Activated T-cell treated with anti-CD3 and anti-CD28 coated beads for 48 hours (primary cell): ENCODE measurements at regions not wholly inside any gene's neighbourhood (a gene's known extent, or its start where the extent isn't known, plus 50 kb on each side); places are given as distances from the start of the nearest gene placed in this dataset.
A peak's percentile ranks its signal among the peaks of the same experiment; 100 is the strongest.
"Not testable (repeated sequence)": the region's sequence is repeated elsewhere in the genome, so short reads cannot be mapped to it uniquely, and the experiment has no call there.

ENCODE experiments used
- DNase-seq: peaks from one replicate; pipeline ENCODE4 v3.0.0-alpha.2; 2020; ENCODE audit warnings: low read depth

DNA sequence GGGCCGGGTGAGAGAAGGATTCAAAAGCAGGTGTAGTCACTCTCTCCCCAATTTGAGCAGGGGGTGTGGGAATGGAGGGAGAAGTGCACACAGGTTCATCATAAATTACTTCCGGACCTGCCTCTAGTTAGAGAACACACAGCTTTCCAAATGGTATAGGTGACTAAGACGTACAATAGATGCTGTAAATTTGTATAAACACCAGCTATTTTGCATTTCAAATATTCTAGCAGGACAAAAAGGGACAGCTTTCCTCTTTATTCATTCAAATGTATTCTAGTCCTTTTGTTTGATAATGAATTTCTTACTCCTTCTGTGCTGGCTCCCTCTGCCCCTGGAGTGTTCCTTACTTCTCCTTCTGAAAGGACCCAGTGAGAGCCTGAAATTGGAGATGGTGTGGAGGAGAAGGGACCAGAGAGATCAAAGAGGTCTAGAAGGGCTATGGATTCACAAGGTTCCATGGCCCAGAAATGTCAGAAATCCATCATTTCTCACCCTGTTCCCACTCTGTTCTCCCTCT is 53.2 kb upstream of the SH3BP4 start:
- no peak for DNase-seq

DNA sequence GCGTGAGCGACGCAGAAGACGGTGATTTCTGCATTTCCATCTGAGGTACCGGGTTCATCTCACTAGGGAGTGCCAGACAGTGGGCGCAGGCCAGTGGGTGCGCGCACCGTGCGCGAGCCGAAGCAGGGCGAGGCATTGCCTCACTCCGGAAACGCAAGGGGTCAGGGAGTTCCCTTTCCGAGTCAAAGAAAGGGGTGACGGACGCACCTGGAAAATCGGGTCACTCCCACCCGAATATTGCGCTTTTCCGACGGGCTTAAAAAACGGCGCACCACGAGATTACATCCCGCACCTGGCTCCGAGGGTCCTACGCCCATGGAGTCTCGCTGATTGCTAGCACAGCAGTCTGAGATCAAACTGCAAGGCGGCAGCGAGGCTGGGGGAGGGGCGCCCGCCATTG is 63.4 kb upstream of the SH3BP4 start:
- DNase-seq, result not testable (repeated sequence)

DNA sequence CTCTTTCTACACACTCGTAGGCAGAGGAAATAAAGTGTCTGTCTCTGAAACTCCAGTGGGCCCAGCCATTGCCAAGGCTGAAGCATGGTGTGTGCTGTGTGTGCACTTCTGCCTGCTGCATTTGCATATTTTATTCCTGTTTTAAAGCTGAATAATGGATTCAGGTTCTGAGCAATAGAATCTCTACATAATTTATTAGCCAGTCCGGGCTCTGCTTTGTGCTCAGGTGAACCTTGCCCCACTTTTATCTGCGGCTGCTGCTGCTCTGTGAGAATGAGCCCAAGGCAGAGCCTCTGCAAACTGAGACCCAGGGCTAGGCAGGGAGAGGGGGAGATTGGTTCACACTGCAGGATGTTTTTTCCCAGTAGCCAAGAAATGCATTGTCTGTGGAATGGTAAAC is 64.6 kb upstream of the SH3BP4 start:
- no peak for DNase-seq

DNA sequence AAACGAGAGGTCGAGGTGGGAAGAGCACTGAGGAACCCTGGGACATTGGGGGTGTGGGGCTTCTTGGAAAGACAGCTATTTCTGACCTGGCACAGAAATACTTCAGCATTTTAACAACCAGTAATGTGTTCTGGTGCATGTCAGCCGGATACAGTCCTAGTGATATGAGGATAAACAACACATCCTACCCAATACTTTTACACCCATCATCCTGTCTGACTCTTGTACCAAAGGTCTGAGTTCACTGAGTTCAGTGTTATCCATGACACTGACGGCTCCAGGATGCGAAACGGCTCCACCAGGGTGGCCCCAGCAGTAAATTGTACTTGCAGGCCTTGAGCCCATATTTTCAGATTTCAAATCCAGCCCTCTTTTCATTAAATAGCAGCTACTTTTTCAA is 65.9 kb upstream of the SH3BP4 start:
- DNase-seq, result no peak

DNA sequence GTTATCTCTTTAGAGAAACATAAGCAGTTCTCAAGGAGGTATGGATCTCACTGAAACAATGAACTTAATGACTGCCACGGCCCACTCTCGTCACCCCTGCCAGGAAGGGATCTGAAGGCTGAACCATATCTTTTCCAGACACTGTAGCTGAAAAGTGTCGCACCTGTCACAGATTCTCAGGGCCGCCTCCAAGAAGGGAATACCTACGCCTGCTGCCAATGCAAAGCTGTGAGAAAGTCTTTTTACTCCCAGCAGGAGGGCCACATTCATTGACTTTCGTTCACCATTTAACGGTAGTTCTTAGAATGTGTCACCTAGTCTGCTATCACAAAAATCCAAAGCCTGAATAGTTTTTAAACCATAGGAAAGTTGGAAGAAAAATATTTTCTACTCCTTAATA is 66.7 kb upstream of the SH3BP4 start:
- DNase-seq, result no peak

DNA sequence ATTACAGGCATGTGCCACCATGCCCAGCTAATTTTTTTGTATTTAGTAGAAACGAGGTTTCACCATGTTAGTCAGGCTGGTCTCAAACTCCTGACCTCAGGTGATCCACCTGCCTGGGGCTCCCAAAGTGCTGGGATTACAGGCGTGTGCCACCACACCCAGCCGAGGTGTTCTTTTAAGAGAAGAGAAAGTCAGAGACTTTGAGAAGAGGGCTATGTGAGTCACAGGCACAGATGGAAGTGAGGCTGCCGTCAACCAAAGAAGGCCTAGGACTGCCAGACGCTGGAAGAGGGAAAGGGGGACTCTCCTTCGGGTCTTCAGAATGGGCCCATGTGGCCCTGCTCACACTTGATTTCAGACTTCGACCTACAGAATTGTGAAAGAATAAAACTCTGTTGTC is 67.2 kb upstream of the SH3BP4 start:
- no peak for DNase-seq

DNA sequence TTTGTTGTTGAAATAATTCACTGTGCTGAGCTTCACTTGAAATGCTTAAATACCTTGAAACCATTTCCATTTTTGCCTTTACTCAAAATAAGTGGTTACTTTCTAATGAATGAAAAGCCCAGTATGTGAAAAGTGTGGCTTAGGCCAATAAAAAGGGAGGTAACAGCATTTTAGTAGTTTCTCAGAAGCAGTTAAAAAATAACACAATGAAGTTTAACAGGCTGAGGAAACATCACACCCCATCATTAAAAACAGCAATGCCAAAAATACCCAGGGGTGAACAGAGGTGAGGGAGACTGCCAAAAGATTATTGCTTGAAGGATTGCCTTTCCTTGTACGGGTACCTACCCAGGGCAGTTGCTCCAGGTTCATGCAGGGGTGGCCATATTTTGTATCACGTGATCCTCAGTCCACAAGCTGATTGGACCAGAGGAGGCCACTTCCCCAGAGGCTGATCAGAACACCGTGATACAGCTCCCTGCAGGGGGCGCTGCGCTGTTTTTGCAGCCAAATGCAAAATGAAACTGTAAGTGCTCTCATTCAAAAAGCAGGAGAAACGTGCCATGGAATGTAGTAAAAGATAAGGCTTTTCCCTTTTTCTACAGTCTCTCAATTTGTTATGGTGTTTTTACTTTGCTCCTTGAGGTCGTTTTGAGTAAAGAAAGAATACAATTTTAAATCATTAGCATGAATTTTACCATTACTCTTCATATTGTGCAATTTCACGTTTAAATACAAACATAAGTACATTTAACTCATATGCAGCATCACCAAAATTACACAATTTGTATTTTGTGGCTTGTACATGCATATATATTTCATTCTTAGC is 70.2 kb upstream of the SH3BP4 start:
- DNase-seq, result peak; percentile 56

DNA sequence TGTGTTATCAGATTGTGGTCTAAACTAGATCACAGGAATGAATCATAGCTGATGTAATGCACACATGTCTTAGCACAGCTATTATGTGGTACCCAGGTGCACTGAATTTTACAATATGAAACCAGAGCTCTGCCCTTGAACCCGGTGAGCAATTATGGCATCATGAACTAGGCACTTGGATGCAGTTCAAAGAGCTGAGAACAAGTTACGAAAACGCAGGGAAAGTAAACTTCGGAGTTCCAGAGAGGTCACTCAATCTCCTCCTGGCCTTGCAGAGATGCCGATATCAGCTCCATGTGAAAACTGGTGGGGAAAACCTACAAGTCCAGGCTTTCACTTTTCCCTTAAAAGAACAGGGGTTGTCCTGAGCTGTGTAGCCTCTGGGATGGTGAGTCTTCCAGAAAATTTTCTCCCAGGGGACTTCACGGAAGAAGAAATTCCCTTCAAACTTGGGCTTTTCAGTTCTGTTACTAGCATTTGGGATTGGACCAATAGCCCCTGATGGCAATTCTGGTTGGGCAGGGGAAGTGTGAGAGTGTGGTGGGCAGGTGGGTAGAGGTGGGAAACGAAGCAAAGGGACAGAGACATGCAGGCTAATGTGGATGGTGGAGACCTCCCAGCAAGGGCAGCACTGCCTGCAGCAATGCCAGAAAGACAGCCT is 71.1 kb upstream of the SH3BP4 start:
- DNase-seq, result peak; percentile 7

DNA sequence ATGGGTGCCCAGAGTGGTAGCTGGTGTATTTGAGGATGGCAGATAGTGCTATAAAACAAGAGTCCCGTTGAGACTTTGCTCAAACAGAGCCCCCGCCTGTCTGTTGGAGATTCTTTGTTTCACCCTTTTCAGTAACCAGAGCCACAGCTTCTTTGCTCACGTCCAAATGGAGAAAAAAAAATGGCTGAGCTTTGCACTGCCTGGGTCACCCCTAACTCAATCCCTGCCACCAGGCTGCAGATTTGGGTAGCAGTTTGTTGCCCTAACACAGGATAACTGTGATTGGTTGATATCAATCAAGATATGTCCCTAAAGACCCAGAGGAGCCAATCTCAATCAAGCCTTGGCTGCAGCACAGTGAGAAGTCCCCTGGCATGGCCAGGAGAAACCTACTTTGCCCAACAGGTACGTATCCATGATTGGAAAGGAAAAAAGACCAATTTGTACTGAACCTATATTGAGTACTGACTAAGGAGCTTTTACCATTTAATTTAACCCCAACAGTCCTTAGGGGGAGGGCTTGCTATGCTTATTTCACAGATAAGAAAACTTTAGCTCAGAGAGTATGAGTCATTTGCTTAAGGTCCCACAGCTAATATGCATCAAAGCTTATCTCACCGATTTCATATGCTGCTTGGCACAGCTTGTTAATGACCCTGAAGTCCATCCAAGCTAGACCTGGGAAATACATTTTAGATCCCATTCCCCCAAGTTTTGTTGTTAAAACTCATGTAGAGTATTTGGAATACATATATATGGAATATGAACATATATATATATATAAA is 72.0 kb upstream of the SH3BP4 start:
- DNase-seq, result no peak

DNA sequence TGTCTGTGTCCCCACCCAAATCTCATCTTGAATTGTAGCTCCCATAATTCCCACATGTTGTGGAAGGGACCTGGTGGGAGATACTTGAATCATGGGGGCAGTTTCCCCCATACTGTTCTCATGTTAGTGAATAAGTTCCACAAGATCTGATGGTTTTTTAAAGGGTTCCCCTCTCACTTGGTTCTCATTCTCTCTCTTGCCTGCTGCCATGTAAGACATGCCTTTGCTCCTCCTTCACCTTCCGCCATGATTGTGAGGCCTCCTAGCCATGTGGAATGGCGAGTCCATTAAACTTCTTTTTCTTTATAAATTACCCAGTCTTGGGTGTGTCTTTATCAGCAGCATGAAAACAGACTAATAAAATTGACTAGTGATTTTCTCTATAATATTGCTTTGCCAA is 75.2 kb upstream of the SH3BP4 start:
- not testable (repeated sequence) for DNase-seq

DNA sequence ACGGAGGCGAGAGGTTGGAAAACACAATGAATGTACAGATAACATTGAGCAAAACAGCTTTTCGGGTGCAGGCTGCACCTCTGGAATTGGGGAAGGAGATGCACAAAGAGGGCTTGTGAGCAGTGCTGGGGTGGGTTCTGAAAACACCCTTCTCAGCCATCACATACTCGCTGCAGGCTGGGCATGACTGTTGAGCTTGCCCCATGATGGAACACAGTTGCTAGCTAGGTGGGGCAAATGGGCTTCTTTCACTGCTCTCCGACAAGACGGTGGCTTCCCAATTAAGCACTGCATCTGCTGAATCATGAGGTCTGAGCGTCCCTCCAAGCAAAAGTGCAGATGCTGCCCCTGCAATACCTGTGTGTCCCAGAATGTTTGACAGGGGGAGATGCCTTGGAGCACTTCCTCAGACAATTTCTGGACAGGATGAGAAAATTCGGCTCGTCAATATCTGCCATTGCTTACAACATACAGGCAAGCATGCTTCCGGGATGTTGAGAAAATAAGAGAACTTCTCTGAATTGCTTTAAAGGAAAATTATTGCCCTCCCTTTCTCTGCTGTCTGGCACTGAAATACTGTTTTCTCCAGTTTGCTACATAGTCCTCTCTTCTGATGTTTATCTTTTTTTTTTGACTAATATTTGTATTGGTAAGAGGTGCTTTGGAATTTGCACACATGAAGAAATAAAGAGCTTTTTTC is 77.3 kb upstream of the SH3BP4 start:
- DNase-seq, result no peak

DNA sequence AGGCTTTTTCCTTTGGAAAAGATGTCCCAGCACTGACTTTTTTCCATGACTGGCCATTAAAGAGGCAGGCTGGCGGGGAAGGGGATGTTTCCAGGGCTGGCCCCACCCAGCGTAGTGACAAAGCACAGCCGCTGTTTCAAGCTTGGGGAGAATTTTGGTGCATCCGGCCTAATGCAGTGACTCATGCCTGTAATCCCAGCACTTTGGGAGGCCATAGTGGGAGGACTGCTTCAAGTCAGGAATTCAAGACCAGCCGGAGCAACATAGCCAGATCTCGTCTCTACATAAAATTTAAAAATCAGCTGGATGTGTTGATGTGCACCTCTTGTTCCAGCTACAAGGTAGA is 78.0 kb upstream of the SH3BP4 start:
- no peak for DNase-seq

DNA sequence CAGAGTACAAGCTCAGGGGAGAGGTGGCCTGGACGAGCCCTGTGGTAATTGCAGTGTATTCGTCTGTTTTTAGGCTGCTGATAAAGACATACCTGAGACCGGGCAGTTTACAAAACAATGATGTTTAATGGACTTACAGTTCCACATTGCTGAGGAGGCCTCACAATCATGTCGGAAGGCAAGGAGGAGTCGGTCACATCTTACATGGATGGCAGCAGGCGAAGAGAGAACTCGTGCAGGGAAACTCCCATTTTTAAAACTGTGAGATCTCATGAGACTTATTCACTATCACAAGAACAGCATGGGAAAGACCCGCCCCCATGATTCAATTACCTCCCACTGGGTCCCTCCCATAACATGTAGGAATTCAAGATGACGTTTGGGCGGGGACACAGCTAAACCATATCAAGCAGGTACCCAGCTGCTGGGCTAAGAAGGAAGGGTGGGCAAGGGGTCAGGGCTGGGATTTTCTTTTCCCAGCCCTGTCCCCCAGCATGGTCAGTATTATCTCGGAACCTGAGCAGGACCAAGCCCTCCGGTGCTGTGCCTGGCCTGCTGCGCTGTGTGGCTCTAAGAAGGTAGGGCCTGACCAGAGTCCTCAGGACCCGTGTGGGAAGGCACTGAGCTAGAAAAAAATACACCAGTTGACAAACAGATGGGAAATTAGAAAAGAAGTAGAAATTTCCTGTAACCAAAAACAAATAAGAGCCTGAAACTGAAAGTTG is 78.6 kb upstream of the SH3BP4 start:
- DNase-seq, result no peak

DNA sequence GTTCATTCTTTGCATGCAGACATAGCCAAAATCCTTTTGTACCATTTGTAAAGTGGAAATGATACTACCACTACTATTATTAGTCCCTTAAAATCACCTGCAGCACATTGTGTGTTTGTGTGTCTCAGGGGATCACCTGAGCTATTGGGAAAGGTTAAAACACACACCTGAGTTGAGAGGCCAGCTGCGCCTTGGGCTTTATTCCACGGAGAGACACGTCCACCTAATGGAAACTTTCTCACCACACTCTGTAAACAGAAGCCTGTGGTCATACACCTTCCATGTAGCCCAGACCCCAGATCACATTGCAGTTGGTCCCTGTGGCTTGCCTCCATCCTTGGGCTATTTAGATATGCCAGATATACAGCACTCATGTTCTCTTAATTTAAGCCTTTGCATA is 81.8 kb upstream of the SH3BP4 start:
- DNase-seq, result no peak

DNA sequence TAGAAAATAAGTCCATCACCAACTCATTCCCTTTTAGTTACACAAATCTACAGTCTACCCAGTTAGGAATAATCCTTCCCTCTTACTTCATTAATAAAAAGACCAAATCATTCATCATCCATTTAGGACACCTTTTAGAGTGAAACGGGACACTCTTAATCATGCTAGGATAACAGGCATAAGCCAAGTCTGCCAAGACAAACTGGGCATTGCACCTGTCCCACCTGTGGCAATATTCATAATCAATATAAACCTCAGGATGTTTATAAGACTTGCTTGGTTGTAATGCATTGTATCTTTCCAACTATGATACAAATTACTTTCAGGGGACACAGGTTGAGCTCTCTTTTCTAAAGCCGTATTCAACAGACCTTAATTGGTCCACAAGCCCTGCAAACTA is 82.7 kb upstream of the SH3BP4 start:
- DNase-seq, result no peak

DNA sequence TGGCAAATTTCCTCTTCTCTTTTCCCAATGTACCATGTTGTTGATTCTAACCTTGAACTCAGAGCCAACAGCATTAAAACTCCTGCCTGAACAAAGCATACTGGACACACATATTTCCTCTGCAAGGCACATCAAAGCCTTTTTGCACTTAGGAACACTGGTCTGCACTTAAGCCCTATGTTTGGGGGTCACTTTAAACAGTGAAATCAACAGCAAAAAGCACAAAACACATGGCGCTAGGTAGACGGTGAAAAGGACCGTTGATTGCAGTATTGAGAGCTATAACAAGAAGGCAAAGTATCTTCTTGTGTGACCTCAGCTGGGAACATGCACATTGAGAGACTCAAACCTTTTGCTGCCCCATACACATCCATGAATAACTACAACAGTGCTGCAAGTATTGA is 83.9 kb upstream of the SH3BP4 start:
- DNase-seq, result no peak

DNA sequence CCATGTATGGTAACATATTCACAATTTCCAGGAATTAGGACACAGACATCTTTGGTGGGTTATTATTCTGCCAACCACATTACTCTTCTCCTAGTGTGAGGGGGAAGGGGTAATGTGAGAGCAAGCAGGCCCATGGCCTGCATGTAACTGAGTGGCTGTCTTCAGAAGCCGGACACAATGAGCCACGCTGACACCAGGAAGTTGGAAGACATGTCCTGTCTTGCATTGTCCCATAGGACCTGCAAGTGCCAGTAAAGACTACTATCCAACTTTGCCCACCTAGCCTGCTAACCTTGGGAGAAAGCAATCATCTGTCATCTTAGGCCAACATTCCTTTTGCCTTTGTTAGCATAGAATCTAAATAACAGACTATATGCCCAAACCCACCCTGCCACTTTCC is 86.2 kb upstream of the SH3BP4 start:
- no peak for DNase-seq

DNA sequence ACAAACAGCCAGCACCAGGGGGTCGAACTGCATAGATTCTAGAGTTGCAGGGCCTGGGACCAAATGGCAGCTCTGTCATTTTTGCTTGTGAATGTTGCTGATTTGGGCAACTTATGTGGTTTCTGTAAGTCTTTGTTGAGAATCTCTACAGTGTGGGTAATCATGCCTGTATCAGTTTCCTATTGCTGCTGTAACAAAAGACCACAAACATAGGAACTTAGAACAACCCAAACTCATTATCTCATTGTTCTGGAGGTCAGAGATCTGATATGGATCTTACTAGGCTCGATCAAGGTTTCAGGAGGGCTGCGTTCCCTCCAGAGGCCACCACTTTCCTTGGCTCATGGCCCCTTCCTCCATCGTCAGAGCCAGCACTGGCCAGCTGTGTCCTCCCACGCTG is 86.8 kb upstream of the SH3BP4 start:
- no peak for DNase-seq

DNA sequence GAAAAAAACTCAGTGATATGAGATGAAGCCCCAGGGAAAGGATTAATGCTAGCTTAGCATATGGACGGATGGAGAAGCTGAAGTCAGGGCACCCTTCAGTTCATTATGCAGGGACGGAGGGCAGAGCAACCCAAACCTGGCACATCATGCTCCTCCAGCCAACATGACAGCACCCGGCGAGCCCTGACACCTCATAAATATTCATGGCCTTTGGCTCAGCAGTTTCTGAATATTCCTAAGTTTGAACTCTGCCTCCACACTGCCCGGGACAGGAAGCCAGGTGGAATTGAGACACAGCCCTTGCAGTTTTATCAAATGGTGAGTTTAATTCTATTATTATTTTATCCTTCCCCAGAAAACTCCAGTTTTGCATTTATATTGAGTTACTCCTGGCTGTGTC is 87.3 kb upstream of the SH3BP4 start:
- DNase-seq, result no peak

DNA sequence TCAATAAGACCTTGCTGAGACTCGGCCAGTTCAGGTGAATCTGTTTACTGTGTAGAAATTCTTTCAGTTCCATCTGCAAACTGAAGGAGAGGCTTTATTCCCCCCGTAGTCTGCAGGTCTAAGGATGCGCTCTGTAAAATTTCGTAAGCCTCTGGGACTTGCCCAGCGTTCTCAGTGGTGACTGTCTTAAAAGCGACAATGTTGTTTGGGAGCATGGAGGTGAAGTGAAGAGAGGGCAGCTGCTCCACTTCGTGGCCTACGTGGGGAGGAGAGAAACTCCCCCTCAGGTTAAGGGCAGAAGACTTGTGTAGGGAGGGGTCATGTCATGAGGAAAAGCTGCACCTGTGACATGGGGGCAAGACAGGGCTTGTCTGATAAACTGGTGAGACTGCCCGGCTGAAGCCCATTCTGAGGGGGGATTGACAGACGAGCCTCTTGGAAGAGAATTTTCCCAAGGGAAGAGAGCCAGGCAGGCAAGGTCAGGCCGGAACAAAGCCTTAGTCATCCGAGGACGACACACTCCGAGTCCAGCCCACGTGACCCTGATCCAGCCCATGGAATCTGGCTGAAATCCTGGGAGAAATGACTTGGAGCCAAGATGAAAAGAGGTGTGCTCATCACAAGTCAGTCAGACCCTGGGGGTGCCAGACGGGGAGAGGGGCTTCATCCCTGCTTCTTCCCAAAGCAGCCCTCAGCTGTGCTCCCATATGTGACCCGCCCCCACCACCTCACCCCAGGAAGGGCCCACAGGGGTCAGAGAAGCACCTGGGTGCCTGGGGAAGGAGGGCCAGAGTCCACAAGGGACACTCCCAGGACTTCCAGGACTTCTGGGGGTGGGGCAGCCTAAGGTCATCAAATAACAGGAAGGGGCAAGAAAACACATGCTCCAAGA is 88.5 kb upstream of the SH3BP4 start:
- DNase-seq, result no peak
